B cell (primary cell): ENCODE measurements at regions not wholly inside any gene's neighbourhood (a gene's known extent, or its start where the extent isn't known, plus 50 kb on each side); places are given as distances from the start of the nearest gene placed in this dataset.

Source experiments
- ATAC-seq: fragments of 200-7000 bp; cut with Tn5 transposase; one replicate; pipeline ENCODE4 v1.10.0; 2021; ENCODE audit warnings: low read depth, mild to moderate bottlenecking, moderate number of reproducible peaks, moderate library complexity
- CTCF ChIA-PET: fragments of 350-600 bp; sonication (Branson Sonifier 250); formaldehyde crosslinking; loops from one replicate; lab custom pipeline; 2021; ENCODE audit warnings: antibody characterized with exemption, inconsistent platforms; lab: Charles Lee
- POLR2A ChIA-PET: fragments of 350-600 bp; sonication (Branson Sonifier 250); formaldehyde crosslinking; loops from one replicate; lab custom pipeline; 2021; ENCODE audit warnings: antibody characterized with exemption; lab: Charles Lee
- DNase-seq: peaks from one replicate; pipeline ENCODE4 v3.0.0; 2013
- H2AFZ ChIP-seq: 2 replicates; pipeline ENCODE4 v1.6.1; 2012; ENCODE audit warnings: mild to moderate bottlenecking, low read depth, low read length; ENCODE audit not compliant: insufficient read depth, poor library complexity, severe bottlenecking
- H3K27ac ChIP-seq, 2 donors: 1 replicate in 1 of 2; 2 replicates in 1 of 2; pipeline ENCODE4 v1.5.1; 2012 to 2013; ENCODE audit warnings: low read length in 2 of 2, mild to moderate bottlenecking in 2 of 2, moderate library complexity in 1 of 2
- H3K27me3 ChIP-seq, 4 experiments: fragments of 200-600 bp in 1 of 4; sonication (generic) in 1 of 4; replicated peaks in 1 of 4; 1 replicate in 2 of 4; 2 replicates in 2 of 4; pipeline versions ENCODE4 v1.6.1 to v1.7.0; 2013 to 2016; ENCODE audit warnings: low read length in 3 of 4, mild to moderate bottlenecking in 2 of 4, mixed read lengths in 1 of 4, moderate library complexity in 1 of 4; ENCODE audit not compliant: insufficient read depth in 4 of 4, control insufficient read depth in 3 of 4; ENCODE audit errors: control extremely low read depth in 1 of 4
- H3K36me3 ChIP-seq, 2 experiments: replicated peaks in 1 of 2; 1 replicate in 1 of 2; 2 replicates in 1 of 2; pipeline versions ENCODE4 v1.6.1 to v1.7.1; 2013; ENCODE audit warnings: low read length in 1 of 2; ENCODE audit not compliant: insufficient read depth in 2 of 2, control insufficient read depth in 1 of 2; ENCODE audit errors: control extremely low read depth in 1 of 2, extremely low read depth in 1 of 2
- H3K4me1 ChIP-seq, 2 donors: fragments of 200-600 bp in 1 of 2; sonication (generic) in 1 of 2; 1 replicate in 1 of 2; 2 replicates in 1 of 2; pipeline versions ENCODE4 v1.5.1 to v1.6.1; 2013 to 2017; ENCODE audit warnings: low read length in 2 of 2; ENCODE audit not compliant: control insufficient read depth in 2 of 2, insufficient read depth in 2 of 2
- H3K4me2 ChIP-seq: replicated peaks from 2 replicates; pipeline ENCODE3; 2012; ENCODE audit warnings: mild to moderate bottlenecking, low read depth, low read length; ENCODE audit not compliant: poor library complexity, severe bottlenecking
- H3K4me3 ChIP-seq, 5 experiments: fragments of 200-600 bp in 1 of 5; sonication (generic) in 1 of 5; 1 replicate in 3 of 5; 2 replicates in 2 of 5; pipeline versions ENCODE4 v1.5.1 to v1.7.0; 2011 to 2016; ENCODE audit warnings: low read length in 4 of 5, mild to moderate bottlenecking in 4 of 5, low read depth in 2 of 5, control low read depth in 1 of 5, moderate library complexity in 1 of 5; ENCODE audit not compliant: insufficient read depth in 1 of 5; ENCODE audit errors: control extremely low read depth in 1 of 5, extremely low read depth in 1 of 5
- H3K79me2 ChIP-seq: fragments of 200-600 bp; sonication (generic); one replicate; pipeline ENCODE4 v1.6.0; 2016; ENCODE audit warnings: low read length; ENCODE audit not compliant: control insufficient read depth, insufficient read depth
- H3K9ac ChIP-seq: fragments of 200-600 bp; sonication (generic); 2 replicates; pipeline ENCODE4 v1.6.1; 2017; ENCODE audit warnings: mild to moderate bottlenecking, low read length, moderate library complexity
- H3K9me3 ChIP-seq, 3 donors: one replicate each; pipeline versions ENCODE4 v1.6.1 to v1.7.1; 2013; ENCODE audit warnings: low read length in 2 of 3; ENCODE audit not compliant: control insufficient read depth in 2 of 3, insufficient read depth in 1 of 3; ENCODE audit errors: control extremely low read depth in 1 of 3
- H4K20me1 ChIP-seq: 2 replicates; pipeline ENCODE4 v1.6.0; 2012; ENCODE audit warnings: mild to moderate bottlenecking, low read length; ENCODE audit not compliant: insufficient read depth, control insufficient read depth, poor library complexity, severe bottlenecking
- H3K27ac Mint-ChIP-seq: one replicate; pipeline ENCODE4 v1.8.0; 2021; ENCODE audit warnings: mixed read lengths
- H3K27me3 Mint-ChIP-seq: one replicate; pipeline ENCODE4 v1.8.0; 2021; ENCODE audit warnings: mixed read lengths
- H3K4me1 Mint-ChIP-seq: one replicate; pipeline ENCODE4 v1.8.0; 2021; ENCODE audit warnings: mixed read lengths
- H3K4me3 Mint-ChIP-seq: one replicate; pipeline ENCODE4 v1.8.0; 2021; ENCODE audit warnings: mixed read lengths
- H3K9me3 Mint-ChIP-seq: one replicate; pipeline ENCODE4 v1.8.0; 2022; ENCODE audit warnings: mixed read lengths; ENCODE audit not compliant: insufficient read depth
- CTCF ChIP-seq: fragments of 200-600 bp; IDR thresholded peaks from one replicate; pipeline ENCODE4 v1.8.0; 2022; ENCODE audit warnings: antibody characterized with exemption, mild to moderate bottlenecking
- EZH2 ChIP-seq: IDR thresholded peaks from 2 replicates; pipeline ENCODE4 v1.6.1; 2012; ENCODE audit warnings: borderline replicate concordance, low read depth, mild to moderate bottlenecking, moderate library complexity, low read length; ENCODE audit not compliant: insufficient read depth, poor library complexity, severe bottlenecking
- WGBS: methylation state at CpG from one replicate; pipeline ENCODE4 v1.1.5; 2013; ENCODE audit warnings: missing lambda C conversion rate; ENCODE audit not compliant: insufficient coverage; 5-methylcytosine and 5-hydroxymethylcytosine counted together
- intact Hi-C: fragments of 100-400 bp; cut with micrococcal nuclease; formaldehyde crosslinking; loops from one replicate; pipeline ENCODE4 v1.10.0; 2022

- H3K4me3 ChIP-seq: no peak overlapping the region
- no peaks in the 10 kb centered on the region for H4K20me1 ChIP-seq
- ATAC-seq (no peak), DNase-seq (no peak)
- CTCF ChIA-PET: no interaction called here
- H3K79me2 ChIP-seq: no peaks in the 10 kb centered on the region
- Mint-ChIP-seq H3K4me3 (no peak overlapping the region), H3K27ac (no peak overlapping the region), H3K4me1 (no peaks in the 10 kb centered on the region), H3K9me3 (peaks cover 4% of the 10 kb centered on the region), H3K27me3 (no peaks in the 10 kb centered on the region)
- H3K4me2 ChIP-seq: no peak overlapping the region
- no peaks in the 10 kb centered on the region for H3K36me3 ChIP-seq
- H3K9ac ChIP-seq: no peak overlapping the region
- no peak overlapping the region for H3K27ac ChIP-seq
- POLR2A ChIA-PET: no interaction called here
- TF ChIP-seq EZH2: no peak
- no peak for TF ChIP-seq CTCF
- WGBS: no CpG with 5 or more reads among the region's 2 CpGs
- no peaks in the 10 kb centered on the region for H3K27me3 ChIP-seq
- H3K9me3 ChIP-seq: peaks cover 0 to 10% (median 6%) of the 10 kb centered on the region in 3 donors
- no peak overlapping the region for H2AFZ ChIP-seq
- intact Hi-C loops: no loop called here
- H3K4me1 ChIP-seq: no peaks in the 10 kb centered on the region
These were observed 922.4 kb upstream of the ADGRL4 start for GRCh38 chr1:79928901-79929300.

DNA sequence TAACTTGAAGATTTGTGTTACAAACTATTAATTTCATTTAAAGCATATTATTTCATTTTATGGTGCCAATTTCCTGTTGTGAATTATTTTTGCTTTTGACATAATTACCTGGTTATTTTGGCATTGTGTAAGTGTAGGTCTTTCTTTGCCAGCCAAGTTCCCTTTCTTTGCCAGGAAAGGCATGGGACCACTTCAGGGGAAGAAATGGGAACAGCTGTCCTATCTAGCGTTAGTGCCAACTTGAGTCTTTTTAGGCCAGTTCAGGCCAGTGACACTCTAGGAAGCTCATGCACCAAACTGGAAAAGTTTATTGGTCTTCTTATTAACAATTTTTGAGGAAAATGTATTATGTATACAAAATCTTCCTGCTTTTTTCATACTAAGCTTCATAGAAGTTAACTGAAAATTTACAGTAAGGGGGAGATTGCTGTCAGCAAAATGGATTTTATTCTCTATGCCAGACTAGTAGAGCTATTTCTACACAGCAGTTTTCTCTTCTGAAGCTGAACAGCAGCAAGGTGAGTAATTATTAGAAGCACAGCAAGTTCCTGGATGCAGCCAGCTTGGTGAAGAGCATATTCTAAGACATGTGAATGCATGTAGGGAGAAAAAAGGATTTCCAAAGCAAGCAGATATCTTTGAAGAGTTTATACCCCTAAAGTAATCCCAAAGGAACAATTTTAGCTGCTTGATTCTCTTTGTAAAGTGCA lies 914.6 kb upstream of the ADGRL4 start:
- no peaks in the 10 kb centered on the region for H3K27me3 ChIP-seq
- intact Hi-C loops: no loop called here
- ChIA-PET CTCF (interaction anchor here (0.7 kb wide), 1 partner anchor 53 kb away, joined by 3 read pairs; no protein-coding TSS in a partner anchor), POLR2A (no interaction called here)
- no peaks in the 10 kb centered on the region for H3K4me1 ChIP-seq
- no CpG with 5 or more reads among the region's 1 CpG for WGBS
- no peaks in the 10 kb centered on the region for H4K20me1 ChIP-seq
- ATAC-seq (no peak), DNase-seq (no peak)
- no peaks in the 10 kb centered on the region for H3K27me3 Mint-ChIP-seq
- no peak overlapping the region for H3K4me3 ChIP-seq
- H3K9me3 Mint-ChIP-seq: peaks cover 21% of the 10 kb centered on the region
- H3K79me2 ChIP-seq: no peaks in the 10 kb centered on the region
- no peak overlapping the region for H3K4me2 ChIP-seq
- H3K9me3 ChIP-seq: peaks cover 1 to 12% (median 7%) of the 10 kb centered on the region in 3 donors
- no peak overlapping the region for H3K27ac Mint-ChIP-seq
- no peaks in the 10 kb centered on the region for H3K4me1 Mint-ChIP-seq
- TF ChIP-seq CTCF: no peak
- TF ChIP-seq EZH2: no peak
- no peak overlapping the region for H2AFZ ChIP-seq
- H3K27ac ChIP-seq: no peak overlapping the region
- no peaks in the 10 kb centered on the region for H3K36me3 ChIP-seq
- H3K4me3 Mint-ChIP-seq: no peak overlapping the region
- no peak overlapping the region for H3K9ac ChIP-seq
